Body of pancreas (tissue), 4 donors: ENCODE measurements at regions not wholly inside any gene's neighbourhood (a gene's known extent, or its start where the extent isn't known, plus 50 kb on each side); places are given as distances from the start of the nearest gene placed in this dataset.

Experiments
- CTCF ChIP-seq, 7 experiments: fragments of 450-650 bp in 4 of 7; fragments of 200-600 bp in 3 of 7; sonication (generic) in 3 of 7; IDR thresholded peaks; one replicate each; pipeline ENCODE4 v1.5.1; 2016 to 2019; ENCODE audit warnings: antibody characterized with exemption in 7 of 7
- POLR2A ChIP-seq, 3 donors: fragments of 450-650 bp; IDR thresholded peaks; one replicate each; pipeline ENCODE4 v1.6.1; 2016; ENCODE audit warnings: antibody characterized with exemption in 3 of 3, mild to moderate bottlenecking in 2 of 3

GRCh38 chr14:36083317-36083716, 93.2 kb downstream of the PTCSC3 start:
- no peak for TF ChIP-seq CTCF (IDR thresholded peaks at IDR 0.05)
- no peak for TF ChIP-seq POLR2A (IDR thresholded peaks at IDR 0.05)
